ENCODE measurements at regions not wholly inside any gene's neighbourhood (a gene's known extent, or its start where the extent isn't known, plus 50 kb on each side); places are given as distances from the start of the nearest gene placed in this dataset.

- intact Hi-C loops (cut with DNase I; ENCODE audit: low total_unique reads) = no loop called here
- WGBS, 2 donors = 45 to 46% methylated on average over 4 of the region's 4 CpGs
- no peak for DNase-seq (ENCODE audit: low spot score in 2 of 2)
- H3K4me3 ChIP-seq (ENCODE audit: low read depth, poor library complexity, severe bottlenecking) = no peak overlapping the region
- TF ChIP-seq POLR2A (IDR thresholded peaks at IDR 0.05) = no peak
- TF ChIP-seq CTCF (IDR thresholded peaks at IDR 0.05) = no peak
Measured at GRCh38 chr1:182175361-182175931, 113.9 kb upstream of the ZNF648 start.

GRCh38 chr1:182174513-182174855 is 113.0 kb upstream of the ZNF648 start:
- no peak for DNase-seq (ENCODE audit: low spot score in 2 of 2)
- intact Hi-C loops (cut with DNase I; ENCODE audit: low total_unique reads) = no loop called here
- no peak overlapping the region for H3K4me3 ChIP-seq (ENCODE audit: low read depth, poor library complexity, severe bottlenecking)
- 0 to 20% methylated on average over 1 of the region's 1 CpG for WGBS, 2 donors
- no peak for TF ChIP-seq CTCF (IDR thresholded peaks at IDR 0.05)
- no peak for TF ChIP-seq POLR2A (IDR thresholded peaks at IDR 0.05)

GRCh38 chr1:182173808-182174512 is 112.4 kb upstream of the ZNF648 start:
- TF ChIP-seq CTCF (IDR thresholded peaks at IDR 0.05) = no peak
- TF ChIP-seq POLR2A (IDR thresholded peaks at IDR 0.05) = no peak
- intact Hi-C loops (cut with DNase I; ENCODE audit: low total_unique reads) = no loop called here
- peak; percentile 83 to 90 for DNase-seq (ENCODE audit: low spot score in 2 of 2)
- WGBS, 2 donors = 23 to 33% methylated on average over 5 of the region's 5 CpGs
- no peak overlapping the region for H3K4me3 ChIP-seq (ENCODE audit: low read depth, poor library complexity, severe bottlenecking)

- no peak overlapping the region for H3K4me3 ChIP-seq (ENCODE audit: low read depth, poor library complexity, severe bottlenecking)
- TF ChIP-seq CTCF (IDR thresholded peaks at IDR 0.05) (no peak), POLR2A (IDR thresholded peaks at IDR 0.05) (no peak)
- intact Hi-C loops (cut with DNase I; ENCODE audit: low total_unique reads) = no loop called here
- DNase-seq (ENCODE audit: low spot score in 2 of 2) = no peak
Measured at GRCh38 chr1:182172699-182173098, 111.2 kb upstream of the ZNF648 start.

GRCh38 chr1:182170891-182171461 is 109.5 kb upstream of the ZNF648 start:
- no peak for TF ChIP-seq CTCF (IDR thresholded peaks at IDR 0.05)
- no peak for TF ChIP-seq POLR2A (IDR thresholded peaks at IDR 0.05)
- DNase-seq (ENCODE audit: low spot score in 2 of 2) = no peak
- WGBS, 2 donors = 58 to 59% methylated on average over 7 of the region's 7 CpGs
- no peak overlapping the region for H3K4me3 ChIP-seq (ENCODE audit: low read depth, poor library complexity, severe bottlenecking)
- intact Hi-C loops (cut with DNase I; ENCODE audit: low total_unique reads) = no loop called here

Data from lower leg skin (tissue), 4 donors.